ENCODE measurements at regions not wholly inside any gene's neighbourhood (a gene's known extent, or its start where the extent isn't known, plus 50 kb on each side); places are given as distances from the start of the nearest gene placed in this dataset.
A peak's percentile ranks its signal among the peaks of the same experiment; 100 is the strongest.

GRCh38 chr5:110221036-110221435 is 505.4 kb downstream of the TMEM232 start:
- H3K9me3 Mint-ChIP-seq (ENCODE audit: low read depth) = peaks cover 29% of the 10 kb centered on the region

DNA sequence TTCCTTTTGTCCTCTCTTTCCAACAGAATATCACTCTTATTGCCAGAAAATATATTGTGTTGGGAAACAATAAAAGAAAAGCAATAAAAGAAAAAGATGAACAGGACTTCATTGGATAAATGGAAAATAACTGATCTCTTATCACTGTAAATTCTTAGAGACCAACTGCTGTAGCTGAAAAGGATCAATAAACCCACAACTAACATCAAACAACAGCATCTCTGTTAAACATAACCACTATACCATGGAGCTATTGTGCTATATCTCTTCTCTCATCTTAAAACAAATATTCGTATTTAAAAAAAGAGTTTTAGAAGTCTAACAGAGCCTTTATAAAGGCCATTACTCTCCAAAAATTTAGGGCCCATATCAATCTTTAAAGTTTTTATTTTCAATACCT is 502.4 kb downstream of the TMEM232 start:
- Mint-ChIP-seq H3K36me3 (ENCODE audit: insufficient read depth) (no peaks in the 10 kb centered on the region), H3K4me1 (ENCODE audit: low read depth) (peaks cover 9% of the 10 kb centered on the region), H3K9me3 (ENCODE audit: low read depth) (peaks cover 12% of the 10 kb centered on the region), H3K27me3 (no peaks in the 10 kb centered on the region), H3K27ac (no peak overlapping the region), H3K4me3 (ENCODE audit: low read depth) (no peak overlapping the region)
- no peak for TF ChIP-seq CTCF (IDR thresholded peaks at IDR 0.05; ENCODE audit: unreplicated experiment)
- DNase-seq (ENCODE audit: low spot score, unreplicated experiment) = no peak

More at GRCh38 chr5:110221036-110221435, 505.4 kb downstream of the TMEM232 start:
- H3K4me3 Mint-ChIP-seq (ENCODE audit: low read depth) = no peak overlapping the region
- H3K27me3 Mint-ChIP-seq = no peaks in the 10 kb centered on the region
- H3K36me3 Mint-ChIP-seq (ENCODE audit: insufficient read depth) = no peaks in the 10 kb centered on the region
- peaks cover 9% of the 10 kb centered on the region for H3K4me1 Mint-ChIP-seq (ENCODE audit: low read depth)
- H3K27ac Mint-ChIP-seq = no peak overlapping the region
- no peak for DNase-seq (ENCODE audit: low spot score, unreplicated experiment)
- TF ChIP-seq CTCF (IDR thresholded peaks at IDR 0.05; ENCODE audit: unreplicated experiment) = no peak

DNA sequence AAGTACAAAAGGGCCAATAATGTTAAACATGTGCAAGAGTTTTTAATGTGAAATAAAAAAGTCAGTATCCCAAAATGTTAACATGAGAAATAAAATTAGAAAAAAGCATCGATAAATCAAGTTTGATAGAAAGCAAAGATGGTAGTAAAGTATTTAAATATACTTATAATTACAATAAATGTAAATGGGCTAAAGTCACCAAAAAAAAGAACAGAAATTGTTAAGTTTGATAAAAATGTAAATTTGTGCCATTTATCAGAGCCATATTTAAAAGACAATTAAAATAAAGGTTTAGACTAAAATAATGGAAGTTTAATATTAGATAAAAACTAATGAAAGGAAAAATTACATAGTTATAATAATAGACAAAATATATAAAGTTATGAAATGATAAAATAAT is 500.5 kb downstream of the TMEM232 start:
- H3K36me3 Mint-ChIP-seq (ENCODE audit: insufficient read depth) = no peaks in the 10 kb centered on the region
- no peak for TF ChIP-seq CTCF (IDR thresholded peaks at IDR 0.05; ENCODE audit: unreplicated experiment)
- no peak for DNase-seq (ENCODE audit: low spot score, unreplicated experiment)
- peak overlapping the region; percentile 59 for H3K27ac Mint-ChIP-seq
- H3K27me3 Mint-ChIP-seq = no peaks in the 10 kb centered on the region
- H3K4me1 Mint-ChIP-seq (ENCODE audit: low read depth) = peaks cover 9% of the 10 kb centered on the region
- H3K9me3 Mint-ChIP-seq (ENCODE audit: low read depth) = peaks cover 23% of the 10 kb centered on the region
- no peak overlapping the region for H3K4me3 Mint-ChIP-seq (ENCODE audit: low read depth)

DNA sequence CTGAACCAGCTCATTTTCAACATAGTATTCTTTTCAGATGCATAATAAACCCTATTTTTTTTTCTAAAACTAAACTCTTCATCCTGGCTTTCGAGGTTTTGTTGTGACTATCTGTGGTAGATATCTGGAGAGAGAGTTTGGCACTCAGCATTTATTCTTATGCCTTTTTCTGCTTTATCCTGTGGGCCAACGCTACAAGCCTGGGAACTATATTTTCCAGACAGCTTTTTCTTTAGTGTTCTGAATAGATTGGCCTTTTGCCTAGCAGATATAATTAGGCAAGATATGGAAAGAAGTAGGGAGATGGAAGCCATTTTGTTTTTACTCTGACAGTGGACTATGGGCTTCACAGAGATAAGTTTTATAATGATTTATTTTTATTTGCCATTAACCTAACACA is 486.7 kb downstream of the TMEM232 start:
- no peaks in the 10 kb centered on the region for H3K36me3 Mint-ChIP-seq (ENCODE audit: insufficient read depth)
- no peak overlapping the region for H3K27ac Mint-ChIP-seq
- H3K27me3 Mint-ChIP-seq = no peaks in the 10 kb centered on the region
- no peak overlapping the region for H3K4me3 Mint-ChIP-seq (ENCODE audit: low read depth)
- H3K9me3 Mint-ChIP-seq (ENCODE audit: low read depth) = no peaks in the 10 kb centered on the region
- no peaks in the 10 kb centered on the region for H3K4me1 Mint-ChIP-seq (ENCODE audit: low read depth)
- no peak for TF ChIP-seq CTCF (IDR thresholded peaks at IDR 0.05; ENCODE audit: unreplicated experiment)
- no peak for DNase-seq (ENCODE audit: low spot score, unreplicated experiment)

- H3K27me3 Mint-ChIP-seq = no peaks in the 10 kb centered on the region
- no peak overlapping the region for H3K4me3 Mint-ChIP-seq (ENCODE audit: low read depth)
- no peaks in the 10 kb centered on the region for H3K9me3 Mint-ChIP-seq (ENCODE audit: low read depth)
- no peaks in the 10 kb centered on the region for H3K36me3 Mint-ChIP-seq (ENCODE audit: insufficient read depth)
- H3K27ac Mint-ChIP-seq = no peak overlapping the region
- TF ChIP-seq CTCF (IDR thresholded peaks at IDR 0.05; ENCODE audit: unreplicated experiment) = no peak
- no peak for DNase-seq (ENCODE audit: low spot score, unreplicated experiment)
- no peaks in the 10 kb centered on the region for H3K4me1 Mint-ChIP-seq (ENCODE audit: low read depth)
Observed at GRCh38 chr5:110242950-110243349, 483.5 kb downstream of the TMEM232 start.
